CD1c-positive myeloid dendritic cell (primary cell): ENCODE measurements at regions not wholly inside any gene's neighbourhood (a gene's known extent, or its start where the extent isn't known, plus 50 kb on each side); places are given as distances from the start of the nearest gene placed in this dataset.
"Not testable (repeated sequence)": the region's sequence is repeated elsewhere in the genome, so short reads cannot be mapped to it uniquely, and the experiment has no call there.

Experiments
- DNase-seq: peaks from one replicate; pipeline ENCODE4 v3.0.0-alpha.2; 2016; ENCODE audit errors: extremely low spot score

DNA sequence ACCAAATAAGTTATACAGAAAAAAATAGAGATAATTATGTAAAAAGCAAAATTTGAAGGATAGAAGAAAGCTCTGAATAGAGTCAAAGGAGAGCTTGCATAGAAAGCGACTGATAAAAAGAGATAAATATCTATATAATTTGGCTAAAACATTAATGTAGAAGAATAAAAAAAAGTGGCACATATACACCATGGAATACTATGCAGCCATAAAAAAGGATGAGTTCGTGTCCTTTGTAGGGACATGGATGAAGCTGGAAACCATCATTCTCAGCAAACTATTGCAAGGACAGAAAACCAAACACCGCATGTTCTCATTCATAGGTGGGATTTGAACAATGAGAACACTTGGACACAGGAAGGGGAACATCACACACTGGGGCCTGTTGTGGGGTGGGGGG, 693.3 kb upstream of the NR2F2 start:
- DNase-seq: not testable (repeated sequence)

DNA sequence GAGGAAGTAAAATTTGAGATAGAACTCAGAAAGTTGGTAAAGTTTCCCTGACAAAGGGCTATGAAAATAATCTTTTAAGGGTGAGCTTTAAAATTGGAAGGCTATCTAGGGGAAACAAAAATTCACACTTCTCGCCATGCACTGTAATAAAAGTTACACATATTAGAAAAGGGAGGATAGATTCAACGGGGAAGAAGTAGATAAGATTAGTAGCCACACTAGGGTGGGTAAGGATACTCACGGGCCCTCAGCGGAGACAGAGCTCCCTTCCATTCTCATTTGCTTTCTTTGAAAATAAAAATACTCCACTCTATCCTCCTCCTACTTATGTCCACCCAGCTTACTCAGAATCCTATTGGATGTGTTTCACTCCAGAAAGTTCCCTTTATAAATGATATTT, 691.3 kb upstream of the NR2F2 start:
- no peak for DNase-seq

DNA sequence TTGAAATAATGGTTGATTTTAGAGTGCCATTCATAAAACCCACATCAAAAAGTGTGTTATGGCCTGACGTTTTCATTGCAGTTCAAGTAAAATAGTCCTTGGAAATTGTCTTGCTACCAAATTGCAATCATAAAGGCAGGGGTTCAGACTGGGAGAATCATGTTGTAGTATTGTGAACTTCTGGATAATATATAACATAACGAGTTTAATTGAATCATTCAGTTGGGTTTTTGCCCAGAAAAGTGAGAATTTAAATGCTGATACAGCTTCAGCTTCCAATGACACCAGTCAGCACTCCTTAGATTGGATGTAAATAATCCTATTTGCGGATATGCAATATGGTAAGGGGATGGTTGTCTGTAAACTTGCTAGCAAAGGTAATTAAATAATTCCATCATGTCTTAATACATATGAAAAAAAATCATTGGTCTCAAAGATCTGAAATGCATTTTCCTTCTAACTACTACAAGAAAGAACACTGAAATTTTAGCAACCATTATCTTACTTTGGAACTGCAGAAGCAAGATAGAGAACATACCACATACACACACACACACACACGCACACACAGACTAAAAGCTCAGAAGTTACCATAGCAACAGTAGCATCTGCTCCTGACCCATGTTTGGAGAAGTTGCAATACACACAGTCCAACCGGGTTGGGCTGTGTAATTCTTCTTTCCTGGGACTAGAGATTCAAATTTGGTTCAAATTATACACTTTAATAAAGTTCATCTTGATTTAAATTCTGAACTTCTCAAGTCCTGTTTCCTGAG, 686.2 kb upstream of the NR2F2 start:
- no peak for DNase-seq

DNA sequence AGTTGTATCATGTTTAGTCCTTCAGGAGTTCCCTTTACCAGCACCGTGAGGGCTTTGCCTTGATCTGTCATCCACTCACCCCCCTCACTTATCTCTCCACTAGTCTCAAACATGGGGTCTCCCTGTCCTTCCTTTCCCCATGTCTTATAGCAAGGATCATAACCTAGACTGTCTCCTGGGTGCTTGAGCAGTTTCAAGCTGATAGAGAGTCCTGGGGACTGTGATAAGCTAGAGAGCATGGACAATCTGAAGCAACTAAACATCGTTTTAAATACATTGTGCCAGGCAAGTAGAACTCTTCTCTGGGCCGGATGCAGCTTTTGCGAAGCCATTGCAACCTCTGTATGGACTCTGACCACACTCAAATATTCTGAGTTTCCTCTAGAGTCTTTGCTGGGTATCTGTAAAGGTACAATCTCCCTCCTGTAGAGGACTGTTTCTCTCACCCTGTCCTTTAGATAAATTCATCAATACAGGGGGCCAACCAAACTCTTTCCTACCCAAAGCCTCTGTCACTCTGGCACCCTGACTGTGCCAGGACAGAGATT, 684.6 kb upstream of the NR2F2 start:
- no peak for DNase-seq

DNA sequence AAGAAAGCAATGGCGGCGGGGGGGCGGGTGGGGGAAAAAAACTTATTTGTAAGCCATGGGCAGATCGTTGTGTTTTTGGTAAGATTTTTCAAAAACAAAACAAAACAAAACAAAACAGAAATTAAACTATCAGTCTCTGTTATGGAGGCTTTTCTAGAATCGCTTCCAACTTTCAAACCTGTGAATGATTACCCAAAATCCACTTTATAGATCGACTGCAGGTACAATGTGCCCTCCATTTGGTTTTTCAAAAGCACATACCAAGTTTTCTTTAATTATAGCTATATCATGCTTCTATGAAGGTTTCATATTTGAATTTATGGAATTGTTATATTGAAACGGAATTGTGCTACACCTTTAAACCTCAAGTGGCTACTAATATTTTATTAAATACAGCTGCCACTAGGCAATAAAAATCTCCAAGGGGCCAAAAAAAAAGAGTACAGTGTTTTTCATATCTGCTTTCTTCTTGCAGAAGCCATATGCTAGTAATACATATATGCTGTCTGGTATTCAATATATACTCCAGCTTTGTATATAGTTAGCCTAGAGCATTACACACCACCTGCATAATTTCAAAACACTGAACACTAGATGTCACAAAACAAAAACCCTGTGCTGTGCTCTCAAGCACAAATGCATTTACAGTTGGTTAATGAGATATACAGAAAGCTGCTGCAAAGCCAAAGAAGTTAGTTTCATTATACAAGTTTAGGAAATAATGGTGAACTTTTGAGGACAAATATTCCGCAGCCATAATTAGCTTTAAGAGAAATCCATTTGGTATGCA, 683.8 kb upstream of the NR2F2 start:
- no peak for DNase-seq

DNA sequence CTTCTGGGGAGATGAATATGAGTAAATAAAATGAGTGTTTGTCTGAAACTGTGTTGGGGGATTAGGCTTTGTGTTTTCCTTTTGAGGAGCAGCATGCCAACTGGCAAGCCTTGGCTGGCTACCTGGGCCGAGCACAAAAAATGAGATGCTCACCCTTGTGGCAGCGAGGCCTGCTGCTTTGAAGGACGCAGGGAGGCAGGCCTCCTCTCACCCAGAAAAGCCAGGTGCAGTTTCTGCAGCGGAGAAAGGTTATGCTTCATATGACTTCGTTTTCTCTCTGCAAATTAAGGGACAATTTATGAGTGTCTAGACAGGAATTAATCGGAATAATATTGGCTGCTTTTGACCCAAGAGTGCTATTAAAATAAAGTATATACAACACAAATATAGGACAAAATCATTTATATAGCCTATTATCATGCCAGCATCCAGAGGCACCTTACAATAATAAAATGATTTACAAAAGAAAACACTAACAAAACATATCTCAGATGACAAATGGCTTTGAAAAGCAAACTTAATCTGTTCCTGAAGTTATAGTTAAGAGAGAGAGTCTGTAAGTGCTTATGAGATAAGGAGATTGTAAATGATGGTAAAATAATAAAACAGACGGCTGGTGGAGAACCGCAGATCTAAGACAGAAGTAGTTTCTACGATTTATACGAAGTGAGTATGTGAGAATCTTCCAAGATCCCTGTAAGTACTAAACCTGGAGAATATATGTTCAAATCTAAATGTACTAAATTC, 682.8 kb upstream of the NR2F2 start:
- DNase-seq: no peak

DNA sequence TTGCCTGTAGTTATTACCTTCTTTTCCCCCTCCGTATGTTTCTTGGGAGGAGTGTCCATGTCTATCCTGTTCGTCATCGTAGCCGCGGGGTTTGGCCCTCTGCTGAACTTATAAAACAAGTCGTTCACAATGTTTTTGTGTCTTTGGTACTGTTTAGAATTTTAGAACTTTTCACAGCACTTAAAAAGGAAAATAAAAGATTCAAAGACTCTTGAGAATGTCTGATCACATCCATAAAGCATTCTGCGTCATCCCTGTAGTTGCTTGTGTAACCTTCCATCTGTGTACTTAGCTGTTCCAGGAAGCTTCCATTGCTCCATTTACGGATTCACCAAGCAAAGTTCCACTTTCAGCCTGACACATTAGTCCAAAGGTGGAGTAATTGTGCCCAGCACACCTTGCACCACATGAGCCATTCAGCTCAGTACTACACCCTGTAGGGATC, 677.1 kb upstream of the NR2F2 start:
- no peak for DNase-seq

DNA sequence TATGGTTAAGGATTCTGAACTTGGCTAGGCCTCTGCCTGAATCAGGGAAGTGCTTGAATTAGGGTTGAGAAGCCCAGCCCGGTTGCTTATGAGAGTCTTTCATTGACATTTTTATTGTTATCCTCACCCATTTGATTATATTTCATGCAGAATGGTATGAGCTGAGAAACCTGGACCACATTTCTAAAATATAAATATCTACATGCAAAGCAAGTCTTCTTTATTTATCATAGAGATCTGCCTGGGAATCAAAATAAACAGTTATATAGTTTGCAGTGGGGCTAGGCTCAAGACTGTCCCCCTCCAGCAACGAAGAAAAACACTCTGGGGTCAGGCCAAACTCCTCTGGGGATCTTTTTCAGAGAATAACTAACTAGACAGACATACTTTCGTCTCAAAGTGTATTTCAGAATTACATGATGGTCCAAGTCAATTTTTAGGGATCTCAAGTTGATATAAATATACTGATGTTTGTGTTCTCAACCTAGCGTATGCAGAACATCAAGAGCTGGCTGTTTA, 675.4 kb upstream of the NR2F2 start:
- no peak for DNase-seq

DNA sequence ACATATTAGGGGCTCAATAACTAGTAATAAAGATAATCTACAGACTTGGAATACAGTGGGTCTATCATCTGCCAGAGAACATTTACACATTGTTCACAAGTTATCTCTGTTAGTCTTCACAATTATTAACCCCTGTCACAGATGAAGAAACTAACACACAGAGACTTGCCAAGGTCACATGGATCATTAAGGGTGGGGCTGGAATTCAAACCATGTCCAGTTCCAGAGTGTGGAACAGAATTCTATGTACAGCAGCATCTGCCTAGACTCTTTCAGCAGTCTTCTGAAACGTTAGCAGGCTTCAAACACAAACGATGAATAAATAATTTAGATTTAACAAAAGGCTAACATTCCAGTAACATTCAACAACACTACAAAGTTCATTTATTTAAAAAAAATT, 673.9 kb upstream of the NR2F2 start:
- no peak for DNase-seq

DNA sequence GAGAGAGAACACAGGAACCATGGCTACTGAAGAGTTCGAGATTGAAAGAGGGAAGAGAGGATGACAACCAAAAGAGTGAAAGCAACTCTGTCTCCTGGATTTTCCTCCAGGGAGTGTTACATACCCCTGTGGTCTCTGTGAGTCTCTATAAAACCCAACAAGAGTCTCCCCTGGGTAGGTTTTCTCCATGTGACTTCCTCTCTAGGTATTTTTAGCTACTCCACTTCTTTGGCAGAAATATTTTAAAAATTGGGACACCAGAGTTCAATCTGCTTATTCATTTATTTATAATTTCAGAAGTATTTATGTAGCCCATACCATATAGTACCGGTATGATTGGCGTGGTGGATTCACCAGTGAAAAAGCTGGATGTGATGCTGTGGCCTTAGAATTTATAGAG, 671.7 kb upstream of the NR2F2 start:
- DNase-seq: no peak

DNA sequence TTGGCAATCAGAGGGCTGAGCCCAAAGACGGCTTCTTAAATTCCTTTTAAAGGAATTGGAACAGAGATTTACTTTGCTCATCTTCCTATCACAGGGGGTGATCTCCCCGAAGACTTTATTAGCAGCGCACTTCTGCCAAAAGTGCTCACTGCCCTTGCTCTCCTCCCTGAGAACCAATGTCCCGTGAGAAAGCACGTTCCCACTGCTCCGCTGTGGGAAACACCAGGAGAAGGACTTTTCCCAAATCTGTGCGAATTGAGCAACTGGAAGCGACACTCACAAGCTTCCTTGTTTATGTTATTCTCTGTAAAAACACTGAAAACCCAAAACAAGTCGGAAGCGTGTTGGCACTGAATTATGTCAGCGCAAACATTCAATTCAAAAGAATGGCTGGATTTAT, 670.8 kb upstream of the NR2F2 start:
- DNase-seq: no peak

DNA sequence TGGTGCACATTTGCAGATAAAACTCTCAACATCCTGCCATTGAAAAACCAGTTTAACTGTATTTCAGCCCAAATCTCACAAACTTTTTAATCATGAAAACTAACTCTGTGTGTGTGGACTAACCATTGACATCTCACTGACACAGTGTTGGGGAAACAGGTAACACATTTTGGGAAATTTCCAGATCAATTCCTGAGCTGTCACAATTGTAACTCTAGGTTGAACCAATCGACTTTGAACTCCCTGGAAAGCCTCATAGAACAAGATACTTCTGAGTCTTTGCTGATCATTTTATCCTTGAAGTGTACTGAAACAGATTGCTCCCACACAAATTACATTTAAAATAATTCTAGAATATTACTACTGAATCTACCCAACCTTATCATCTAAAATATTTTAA, 667.9 kb upstream of the NR2F2 start:
- no peak for DNase-seq

DNA sequence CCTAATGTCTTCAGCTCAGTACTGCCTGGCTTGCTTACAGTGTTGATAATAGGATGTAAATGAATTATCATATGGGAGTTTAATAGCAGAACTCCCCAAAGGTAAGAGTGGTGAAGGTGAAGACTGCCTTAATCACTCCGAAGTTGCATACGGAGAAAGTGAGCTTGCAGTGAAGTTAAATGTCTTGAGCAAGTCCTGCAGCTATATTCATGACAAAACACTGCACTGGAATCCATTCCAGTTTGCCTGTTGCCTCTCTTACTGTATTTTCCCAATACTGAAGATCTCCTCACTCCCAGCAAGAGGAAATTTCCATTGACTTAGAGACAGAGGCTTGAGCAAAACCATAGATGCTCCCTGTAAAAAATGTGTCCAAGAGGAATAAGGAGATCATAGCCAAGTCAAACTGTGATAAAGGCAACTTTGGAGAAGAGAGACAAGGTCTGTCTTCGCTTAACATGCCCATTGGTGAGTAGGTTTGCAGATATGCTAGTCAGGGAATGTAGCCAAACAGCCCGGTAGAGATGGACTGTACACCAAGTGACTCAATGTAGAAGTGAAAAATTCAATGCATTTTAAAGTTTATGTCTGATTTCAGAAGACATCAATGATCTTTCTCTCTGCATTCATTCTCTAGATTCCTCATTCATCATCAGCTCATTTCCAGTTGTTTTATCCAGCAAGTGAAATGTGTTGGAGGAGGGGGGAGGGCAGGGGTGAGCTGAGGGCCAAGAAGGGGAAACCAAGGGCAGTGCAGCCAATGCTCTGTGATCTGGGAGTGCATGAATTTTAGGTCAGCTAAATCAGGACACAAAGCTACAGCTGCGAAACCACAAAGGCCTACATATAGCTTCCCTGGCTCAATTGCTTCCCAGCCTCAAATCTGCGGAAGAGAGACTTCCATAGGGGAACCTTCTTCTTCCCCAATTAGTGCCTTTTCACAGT, 667.1 kb upstream of the NR2F2 start:
- DNase-seq: no peak

DNA sequence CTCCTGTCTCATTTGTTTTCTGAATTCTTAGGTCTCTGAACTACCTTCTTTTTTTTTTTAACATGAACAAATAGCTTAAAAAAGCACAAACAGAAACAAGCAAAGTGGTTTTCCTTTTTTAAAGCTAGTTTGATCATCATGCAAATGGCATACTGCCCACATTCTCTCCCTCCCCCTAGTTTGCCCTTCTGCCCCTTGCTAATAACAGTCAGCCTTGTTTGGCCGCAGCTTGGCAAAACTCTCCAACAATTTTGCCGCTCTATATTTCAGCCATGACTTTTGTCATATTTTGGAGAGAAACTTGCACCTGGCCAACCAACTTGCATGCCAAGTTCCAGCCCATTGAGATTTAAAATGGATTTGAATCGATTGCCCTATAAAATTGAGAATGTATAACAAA, 666.0 kb upstream of the NR2F2 start:
- DNase-seq: no peak

DNA sequence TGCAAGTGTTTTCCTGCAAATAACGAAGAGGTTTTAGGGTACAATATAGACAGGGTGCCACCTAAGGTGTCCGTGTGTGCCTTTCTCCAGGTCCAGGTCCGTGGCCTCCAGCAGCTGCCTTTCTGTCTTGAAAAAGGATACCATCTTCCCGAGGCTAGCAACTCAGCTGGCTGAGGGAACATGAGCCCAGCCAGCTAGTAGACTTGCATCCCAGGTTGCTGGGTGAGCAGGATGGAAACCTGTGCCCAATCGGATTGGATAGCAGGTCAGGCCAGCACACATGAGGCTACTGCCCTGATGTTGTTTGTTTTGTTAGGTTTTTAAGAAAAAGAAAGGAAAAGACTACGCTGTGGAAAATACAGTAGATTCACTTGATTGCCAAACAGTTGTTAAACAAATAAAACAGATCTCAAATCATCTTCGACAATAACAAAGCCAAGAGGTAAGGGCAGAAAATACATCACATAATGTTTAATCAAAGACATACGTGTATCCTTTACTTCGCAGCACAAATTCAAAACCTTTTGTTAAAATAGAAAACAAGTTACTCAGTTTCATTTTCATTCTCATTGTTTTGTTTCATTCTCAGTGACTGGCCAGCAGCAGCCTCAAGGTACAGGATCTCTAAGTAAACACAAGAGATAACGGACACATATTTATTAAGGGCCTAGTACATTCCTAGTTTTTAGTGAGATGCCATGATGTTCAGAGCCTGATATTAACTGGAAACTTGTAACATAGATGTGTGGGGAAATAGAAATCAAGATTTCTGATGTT, 661.2 kb upstream of the NR2F2 start:
- DNase-seq: no peak

DNA sequence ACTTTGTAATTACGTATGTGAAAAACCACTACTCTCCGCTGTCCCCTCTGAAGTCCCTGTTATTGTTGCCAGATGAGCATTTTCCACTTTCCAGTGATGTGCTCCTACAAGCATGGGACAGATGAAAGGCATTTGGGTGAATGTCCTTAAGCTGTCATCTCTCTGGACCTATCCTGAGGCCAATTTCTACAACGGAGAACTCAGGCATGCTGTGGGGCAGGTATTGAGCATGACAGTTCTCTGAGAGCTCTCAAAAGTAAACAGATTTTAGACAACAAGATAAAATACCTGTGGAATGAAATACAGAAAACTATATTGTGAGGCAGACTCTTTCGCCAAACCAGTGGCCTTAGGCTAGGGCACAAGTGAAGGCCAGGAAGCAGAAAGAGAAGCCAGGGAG, 656.5 kb upstream of the NR2F2 start:
- DNase-seq: no peak

DNA sequence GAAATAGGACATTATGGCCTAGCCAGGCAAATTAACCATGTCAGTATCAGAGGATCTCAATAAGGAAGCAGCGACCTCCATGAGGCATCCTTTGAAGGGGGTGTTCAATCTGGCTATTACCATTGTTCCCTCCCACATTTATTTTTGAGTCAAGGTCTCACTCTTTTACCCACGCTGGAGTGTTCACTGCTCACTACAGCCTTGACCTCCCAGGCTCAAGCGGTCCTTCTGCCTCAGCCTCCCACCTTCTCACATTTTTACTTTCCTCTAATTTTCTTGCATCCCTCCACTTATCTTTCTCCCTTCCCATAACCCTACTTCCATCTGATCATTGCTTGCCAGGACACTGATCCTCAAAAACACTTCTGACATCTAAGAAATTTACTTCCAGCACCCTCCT, 654.0 kb upstream of the NR2F2 start:
- DNase-seq: no peak

DNA sequence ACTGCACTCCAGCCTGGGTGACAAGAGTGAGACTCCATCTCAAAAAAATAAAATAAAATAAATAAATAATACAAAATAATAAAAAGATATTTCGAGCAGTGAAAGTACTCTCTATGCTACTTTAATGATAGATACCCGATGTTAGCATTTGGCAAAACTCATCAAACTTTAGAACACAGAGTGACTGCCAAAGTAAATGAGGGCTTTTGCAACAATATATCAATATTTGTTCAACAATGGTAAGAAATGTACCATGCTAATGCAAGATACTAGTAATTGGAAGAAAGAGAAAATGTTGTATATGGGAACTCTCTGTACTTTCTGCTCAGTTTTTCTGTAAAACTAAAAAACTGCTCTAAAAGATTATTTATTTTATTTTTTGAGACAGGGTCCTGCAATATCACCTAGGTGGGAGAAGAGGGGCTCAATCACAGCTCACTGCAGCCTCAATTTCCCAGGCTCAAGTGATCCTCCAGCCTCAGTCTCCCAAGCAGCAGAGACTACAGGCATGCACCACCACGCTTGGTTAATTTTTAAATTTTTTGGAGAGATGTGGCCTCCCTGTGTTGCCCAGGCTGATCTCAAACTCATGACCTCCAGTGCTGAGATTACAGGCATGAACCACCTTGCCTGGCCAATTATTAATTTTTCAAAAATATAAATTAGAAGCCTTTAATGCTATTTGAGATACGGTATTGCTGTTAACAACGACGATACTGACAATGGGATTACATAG, 650.5 kb upstream of the NR2F2 start:
- no peak for DNase-seq

DNA sequence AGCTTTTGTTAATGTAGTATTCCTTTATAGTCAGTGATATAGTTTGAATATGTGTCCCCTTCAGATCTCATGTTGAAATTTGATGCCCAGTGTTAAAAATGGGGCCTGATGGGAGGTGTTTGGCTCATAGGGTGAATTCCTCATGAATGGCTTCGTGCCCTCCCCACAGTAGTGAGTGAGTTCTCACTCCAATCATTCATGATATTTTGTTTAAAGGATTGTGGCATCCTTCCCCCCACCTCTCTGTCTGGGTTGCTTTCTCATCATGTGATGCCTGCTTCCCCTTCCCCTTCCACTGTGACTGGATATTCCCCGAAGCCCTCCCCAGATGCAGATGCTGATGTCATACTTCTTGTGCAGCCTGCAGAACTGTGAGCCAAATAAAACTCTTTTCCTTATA, 649.8 kb upstream of the NR2F2 start:
- DNase-seq: no peak
